Panc1 (cell line): ENCODE measurements at regions not wholly inside any gene's neighbourhood (a gene's known extent, or its start where the extent isn't known, plus 50 kb on each side); places are given as distances from the start of the nearest gene placed in this dataset.
A peak's percentile ranks its signal among the peaks of the same experiment; 100 is the strongest.

Experiments
- ATAC-seq: fragments of 200-7000 bp; cut with Tn5 transposase; 2 replicates; pipeline ENCODE4 v1.9.1; 2020; ENCODE audit warnings: mild to moderate bottlenecking, moderate library complexity
- BruUV-seq: library from RNA; stranded (reverse); fragments of 400-500 nt; replicated peaks from 2 replicates; lab custom pipeline; 2021; lab: Mats Ljungman, UMichigan
- CTCF ChIA-PET: fragments of 300-600 bp; sonication (Branson Sonifier 250); formaldehyde crosslinking; loops from one replicate; lab custom pipeline; 2022; ENCODE audit warnings: antibody characterized with exemption; lab: Charles Lee
- POLR2A ChIA-PET: fragments of 300-600 bp; sonication (Branson Sonifier 250); formaldehyde crosslinking; loops from one replicate; lab custom pipeline; 2022; ENCODE audit warnings: antibody characterized with exemption; lab: Charles Lee
- DNase-seq: peaks from one replicate; pipeline ENCODE4 v3.0.0-alpha.2; 2010; ENCODE audit warnings: low read depth, low spot score
- H3K27ac ChIP-seq: 2 replicates; pipeline ENCODE4 v1.5.1; 2011; ENCODE audit warnings: mild to moderate bottlenecking, low read length, inconsistent platforms
- H3K27me3 ChIP-seq: fragments of 200-500 bp; sonication (Bioruptor generic); 2 replicates; pipeline ENCODE4 v1.6.0; 2014; ENCODE audit warnings: low read length, inconsistent platforms; ENCODE audit not compliant: control insufficient read depth, insufficient read depth
- H3K36me3 ChIP-seq: fragments of 200-500 bp; sonication (Bioruptor generic); 2 replicates; pipeline ENCODE4 v1.5.1; 2014; ENCODE audit warnings: inconsistent platforms, mild to moderate bottlenecking, low read length, moderate library complexity; ENCODE audit not compliant: control insufficient read depth, insufficient read depth
- H3K4me1 ChIP-seq: 2 replicates; pipeline ENCODE4 v1.5.1; 2011; ENCODE audit warnings: inconsistent platforms, mild to moderate bottlenecking, low read length, moderate library complexity; ENCODE audit not compliant: control insufficient read depth, insufficient read depth
- H3K4me3 ChIP-seq, 2 experiments: 2 replicates each; pipeline ENCODE4 v1.5.1; 2011 to 2012; ENCODE audit warnings: low read depth in 2 of 2, low read length in 2 of 2, mild to moderate bottlenecking in 2 of 2, inconsistent platforms in 1 of 2, moderate library complexity in 1 of 2
- H3K9me3 ChIP-seq: fragments of 200-500 bp; sonication (Bioruptor generic); 2 replicates; pipeline ENCODE4 v1.5.1; 2014; ENCODE audit warnings: low read depth, mild to moderate bottlenecking, inconsistent platforms, low read length, moderate library complexity; ENCODE audit not compliant: control insufficient read depth, insufficient read depth
- POLR2AphosphoS5 ChIP-seq: IDR thresholded peaks from 2 replicates; pipeline ENCODE4 v1.6.1; 2012; ENCODE audit warnings: mild to moderate bottlenecking, low read depth, low read length, moderate library complexity
- SIN3A ChIP-seq: IDR thresholded peaks from 2 replicates; pipeline ENCODE4 v1.6.1; 2012; ENCODE audit warnings: low read depth, mild to moderate bottlenecking, low read length, moderate library complexity, borderline replicate concordance; ENCODE audit not compliant: insufficient read depth
- TCF7L2 ChIP-seq: IDR thresholded peaks from 2 replicates; pipeline ENCODE4 v1.6.1; 2011; ENCODE audit warnings: mild to moderate bottlenecking, low read depth, low read length, inconsistent platforms
- in situ Hi-C: cut with HindIII; loops from 2 replicates; pipeline ENCODE4 v1.10.0; 2016; ENCODE audit warnings: low sequenced_read_pairs, low pct_unique_long_range_greater_than_20kb
- intact Hi-C: fragments of 100-400 bp; cut with micrococcal nuclease; formaldehyde crosslinking; loops from one replicate; pipeline ENCODE4 v1.10.0; 2022; ENCODE audit not compliant: unreplicated experiment
- TF ChIP-seq, protein P1 (sequence below): fragments of 450-650 bp; IDR thresholded peaks from 2 replicates; pipeline ENCODE4 v1.5.1; 2017; ENCODE audit warnings: mild to moderate bottlenecking
- TF ChIP-seq, protein P2 (sequence below), 2 experiments: IDR thresholded peaks; 2 replicates each; pipeline ENCODE4 v1.6.1; 2011 to 2012; ENCODE audit warnings: low read depth in 2 of 2, control low read depth in 1 of 2, low read length in 1 of 2, mild to moderate bottlenecking in 1 of 2, moderate library complexity in 1 of 2; ENCODE audit not compliant: insufficient read depth in 1 of 2

DNA sequence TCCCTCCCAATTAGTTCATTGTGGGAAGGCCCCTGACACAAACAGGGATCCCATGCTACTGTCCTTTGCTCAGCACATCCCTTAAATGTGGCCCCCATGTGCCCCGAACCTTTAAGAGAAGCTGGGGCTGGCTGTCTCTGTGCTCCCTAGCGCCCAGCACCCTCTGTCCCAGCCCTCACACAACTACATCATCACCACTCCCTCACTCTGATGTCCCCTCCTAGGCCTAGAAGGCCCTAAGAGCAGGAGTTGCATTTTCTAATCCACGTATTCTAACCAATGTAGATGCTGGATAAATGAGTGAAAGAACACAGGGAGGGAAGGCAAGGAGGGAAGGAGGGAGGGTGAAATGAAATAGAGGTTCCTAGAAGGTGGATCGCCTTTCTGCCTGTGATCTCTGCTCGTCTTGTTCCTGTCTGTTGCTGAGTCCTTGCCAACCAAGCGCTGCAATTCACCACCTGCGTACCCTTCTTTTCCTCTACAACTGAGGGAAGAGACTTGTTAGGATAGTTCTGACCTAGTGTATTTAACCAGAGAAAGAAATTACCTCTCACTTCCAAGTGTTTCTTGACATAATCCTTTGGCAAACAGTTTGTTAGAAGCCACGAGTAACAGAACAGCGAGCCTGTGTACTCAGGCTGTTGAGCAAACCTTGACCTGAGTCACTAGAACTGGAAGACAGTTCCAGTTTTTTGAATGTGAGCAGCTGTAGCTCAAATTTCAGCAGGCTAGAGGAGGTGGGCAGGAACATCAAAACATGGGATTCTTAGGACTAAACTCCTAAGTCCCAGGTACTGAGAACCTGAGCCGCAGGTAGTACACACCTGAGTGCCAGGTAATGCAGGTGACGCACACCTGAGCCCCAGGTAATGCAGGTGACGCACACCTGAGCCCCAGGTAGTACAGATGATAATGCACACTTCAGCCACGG, 181.5 kb upstream of the ID2 start:
- Histone ChIP-seq H3K36me3 (no peaks in the 10 kb centered on the region), H3K4me3 (no peak overlapping the region), H3K27me3 (no peaks in the 10 kb centered on the region; the same call in 1 of the 2 replicates), H3K9me3 (no peaks in the 10 kb centered on the region), H3K27ac (no peak overlapping the region), H3K4me1 (no peaks in the 10 kb centered on the region; the same call in 1 of the 2 replicates)
- DNase-seq (no peak), ATAC-seq (0 out of 2 replicates have a peak, but pooled peaks have one; percentile 41)
- POLR2A ChIA-PET = no interaction called here
- intact Hi-C loops = no loop called here
- in situ Hi-C loops = no loop called here
- no TSS peak for BruUV-seq
- CTCF ChIA-PET = no interaction called here
- TF ChIP-seq POLR2AphosphoS5 = no peak
- no peak for TF ChIP-seq TCF7L2
- TF ChIP-seq, protein P1, sequence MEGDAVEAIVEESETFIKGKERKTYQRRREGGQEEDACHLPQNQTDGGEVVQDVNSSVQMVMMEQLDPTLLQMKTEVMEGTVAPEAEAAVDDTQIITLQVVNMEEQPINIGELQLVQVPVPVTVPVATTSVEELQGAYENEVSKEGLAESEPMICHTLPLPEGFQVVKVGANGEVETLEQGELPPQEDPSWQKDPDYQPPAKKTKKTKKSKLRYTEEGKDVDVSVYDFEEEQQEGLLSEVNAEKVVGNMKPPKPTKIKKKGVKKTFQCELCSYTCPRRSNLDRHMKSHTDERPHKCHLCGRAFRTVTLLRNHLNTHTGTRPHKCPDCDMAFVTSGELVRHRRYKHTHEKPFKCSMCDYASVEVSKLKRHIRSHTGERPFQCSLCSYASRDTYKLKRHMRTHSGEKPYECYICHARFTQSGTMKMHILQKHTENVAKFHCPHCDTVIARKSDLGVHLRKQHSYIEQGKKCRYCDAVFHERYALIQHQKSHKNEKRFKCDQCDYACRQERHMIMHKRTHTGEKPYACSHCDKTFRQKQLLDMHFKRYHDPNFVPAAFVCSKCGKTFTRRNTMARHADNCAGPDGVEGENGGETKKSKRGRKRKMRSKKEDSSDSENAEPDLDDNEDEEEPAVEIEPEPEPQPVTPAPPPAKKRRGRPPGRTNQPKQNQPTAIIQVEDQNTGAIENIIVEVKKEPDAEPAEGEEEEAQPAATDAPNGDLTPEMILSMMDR = no peak
- TF ChIP-seq, protein P2, sequence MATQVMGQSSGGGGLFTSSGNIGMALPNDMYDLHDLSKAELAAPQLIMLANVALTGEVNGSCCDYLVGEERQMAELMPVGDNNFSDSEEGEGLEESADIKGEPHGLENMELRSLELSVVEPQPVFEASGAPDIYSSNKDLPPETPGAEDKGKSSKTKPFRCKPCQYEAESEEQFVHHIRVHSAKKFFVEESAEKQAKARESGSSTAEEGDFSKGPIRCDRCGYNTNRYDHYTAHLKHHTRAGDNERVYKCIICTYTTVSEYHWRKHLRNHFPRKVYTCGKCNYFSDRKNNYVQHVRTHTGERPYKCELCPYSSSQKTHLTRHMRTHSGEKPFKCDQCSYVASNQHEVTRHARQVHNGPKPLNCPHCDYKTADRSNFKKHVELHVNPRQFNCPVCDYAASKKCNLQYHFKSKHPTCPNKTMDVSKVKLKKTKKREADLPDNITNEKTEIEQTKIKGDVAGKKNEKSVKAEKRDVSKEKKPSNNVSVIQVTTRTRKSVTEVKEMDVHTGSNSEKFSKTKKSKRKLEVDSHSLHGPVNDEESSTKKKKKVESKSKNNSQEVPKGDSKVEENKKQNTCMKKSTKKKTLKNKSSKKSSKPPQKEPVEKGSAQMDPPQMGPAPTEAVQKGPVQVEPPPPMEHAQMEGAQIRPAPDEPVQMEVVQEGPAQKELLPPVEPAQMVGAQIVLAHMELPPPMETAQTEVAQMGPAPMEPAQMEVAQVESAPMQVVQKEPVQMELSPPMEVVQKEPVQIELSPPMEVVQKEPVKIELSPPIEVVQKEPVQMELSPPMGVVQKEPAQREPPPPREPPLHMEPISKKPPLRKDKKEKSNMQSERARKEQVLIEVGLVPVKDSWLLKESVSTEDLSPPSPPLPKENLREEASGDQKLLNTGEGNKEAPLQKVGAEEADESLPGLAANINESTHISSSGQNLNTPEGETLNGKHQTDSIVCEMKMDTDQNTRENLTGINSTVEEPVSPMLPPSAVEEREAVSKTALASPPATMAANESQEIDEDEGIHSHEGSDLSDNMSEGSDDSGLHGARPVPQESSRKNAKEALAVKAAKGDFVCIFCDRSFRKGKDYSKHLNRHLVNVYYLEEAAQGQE (IDR thresholded peaks at IDR 0.05; ENCODE audit: insufficient read depth in 1 of 2, low read depth in 2 of 2, low read length in 1 of 2) = no peak
- TF ChIP-seq SIN3A = no peak

DNA sequence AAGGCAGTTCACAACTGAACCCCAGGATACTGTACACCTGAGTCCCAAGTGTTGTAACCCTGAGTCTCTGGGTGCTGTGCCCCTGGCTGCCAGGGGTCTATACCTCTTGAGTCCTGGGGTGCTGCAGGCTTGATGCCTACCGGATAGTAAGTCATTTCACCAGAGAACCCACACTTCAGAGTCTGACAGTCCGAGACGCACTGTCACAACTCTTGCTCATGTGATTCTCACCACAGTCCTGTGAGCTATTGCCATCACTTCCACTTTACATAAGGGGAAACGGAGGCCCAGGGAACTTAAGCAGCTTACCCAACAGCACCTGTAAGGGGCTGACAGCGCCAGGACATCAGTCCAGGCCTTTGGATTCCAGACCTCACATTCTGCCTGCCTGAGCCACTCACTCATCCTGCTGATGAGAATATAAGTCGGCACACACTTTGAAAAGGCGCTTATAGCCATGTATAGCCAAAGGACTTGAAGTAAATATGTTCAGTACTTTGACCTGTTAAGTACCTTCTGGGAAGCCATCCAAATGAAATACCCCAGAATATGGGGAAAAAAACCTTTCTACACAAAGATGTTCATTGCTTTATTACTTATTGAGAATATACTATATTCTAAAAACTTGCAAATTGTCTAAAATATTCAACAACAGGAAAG, 180.7 kb upstream of the ID2 start:
- Histone ChIP-seq H3K4me3 (no peak overlapping the region), H3K27me3 (no peaks in the 10 kb centered on the region; the same call in 1 of the 2 replicates), H3K27ac (no peak overlapping the region), H3K36me3 (no peaks in the 10 kb centered on the region), H3K4me1 (no peaks in the 10 kb centered on the region; the same call in 1 of the 2 replicates), H3K9me3 (no peaks in the 10 kb centered on the region)
- DNase-seq = no peak
- CTCF ChIA-PET = no interaction called here
- TF ChIP-seq, protein P1 = no peak
- TF ChIP-seq TCF7L2 (no peak), POLR2AphosphoS5 (no peak), SIN3A (no peak)
- TF ChIP-seq, protein P2 (IDR thresholded peaks at IDR 0.05; ENCODE audit: insufficient read depth in 1 of 2, low read depth in 2 of 2, low read length in 1 of 2) = no peak
- POLR2A ChIA-PET = no interaction called here
- no TSS peak for BruUV-seq
- ATAC-seq = no peak
- in situ Hi-C loops (no loop called here), intact Hi-C loops (no loop called here)
